HL-60 (cell line): ENCODE measurements at regions not wholly inside any gene's neighbourhood (a gene's known extent, or its start where the extent isn't known, plus 50 kb on each side); places are given as distances from the start of the nearest gene placed in this dataset.

Experiments used
- DNase-seq, 2 experiments: peaks; one replicate each; pipeline ENCODE4 v3.0.0-alpha.2; 2010 to 2020; ENCODE audit warnings: low read depth in 1 of 2, low spot score in 1 of 2
- H3K27ac ChIP-seq: fragments of 250-450 bp; sonication (Bioruptor Pico); replicated peaks from 2 replicates; pipeline ENCODE4 v1.5.1; 2020; ENCODE audit warnings: mild to moderate bottlenecking, moderate library complexity
- H3K27me3 ChIP-seq: fragments of 250-450 bp; sonication (Bioruptor Pico); 2 replicates; pipeline ENCODE4 v1.5.1; 2021; ENCODE audit warnings: mild to moderate bottlenecking, moderate library complexity; ENCODE audit not compliant: insufficient read depth, poor library complexity, severe bottlenecking
- H3K4me3 ChIP-seq: replicated peaks from 2 replicates; pipeline ENCODE4 v1.5.1; 2011; ENCODE audit warnings: mild to moderate bottlenecking, control low read depth, low read length; ENCODE audit not compliant: insufficient read depth
- CTCF ChIP-seq: IDR thresholded peaks from one replicate; pipeline ENCODE4 v1.5.1; 2011; ENCODE audit warnings: low read length, control low read depth, inconsistent platforms; ENCODE audit not compliant: insufficient read depth
- GABPA ChIP-seq: IDR thresholded peaks from 2 replicates; pipeline ENCODE4 v1.6.1; 2012; ENCODE audit warnings: low read depth
- POLR2AphosphoS5 ChIP-seq: IDR thresholded peaks from 2 replicates; pipeline ENCODE4 v1.6.1; 2012; ENCODE audit warnings: low read depth
- REST ChIP-seq: IDR thresholded peaks from 2 replicates; pipeline ENCODE4 v1.6.1; 2012; ENCODE audit warnings: low read depth; ENCODE audit not compliant: insufficient replicate concordance
- SPI1 ChIP-seq: IDR thresholded peaks from 2 replicates; pipeline ENCODE4 v1.6.1; 2012; ENCODE audit warnings: low read depth, mild to moderate bottlenecking, borderline replicate concordance

GRCh38 chr5:135127439-135128240 lies 93.6 kb upstream of the PITX1 start:
- no peak for DNase-seq
- H3K27ac ChIP-seq: no peak overlapping the region
- TF ChIP-seq GABPA (no peak), POLR2AphosphoS5 (no peak), SPI1 (no peak), REST (no peak), CTCF (no peak)
- H3K27me3 ChIP-seq: no peaks in the 10 kb centered on the region
- no peak overlapping the region for H3K4me3 ChIP-seq

GRCh38 chr5:135126688-135127438 lies 92.8 kb upstream of the PITX1 start:
- Histone ChIP-seq H3K27me3 (no peaks in the 10 kb centered on the region), H3K27ac (no peak overlapping the region), H3K4me3 (no peak overlapping the region)
- no peak for TF ChIP-seq CTCF
- no peak for TF ChIP-seq SPI1
- no peak for TF ChIP-seq REST
- TF ChIP-seq POLR2AphosphoS5: no peak
- TF ChIP-seq GABPA: no peak
- no peak for DNase-seq

- TF ChIP-seq REST (no peak), CTCF (no peak), POLR2AphosphoS5 (no peak), SPI1 (no peak), GABPA (no peak)
- no peak overlapping the region for H3K27ac ChIP-seq
- no peaks in the 10 kb centered on the region for H3K27me3 ChIP-seq
- no peak for DNase-seq
- no peak overlapping the region for H3K4me3 ChIP-seq
Observed at GRCh38 chr5:135124724-135125123, 90.7 kb upstream of the PITX1 start.
